ENCODE measurements at regions not wholly inside any gene's neighbourhood (a gene's known extent, or its start where the extent isn't known, plus 50 kb on each side); places are given as distances from the start of the nearest gene placed in this dataset.

GRCh38 chr2:44109166-44109565 is 59.5 kb upstream of the PPM1B start:
- no peak overlapping the region for H3K4me3 Mint-ChIP-seq

GRCh38 chr2:44110444-44110843 is 58.2 kb upstream of the PPM1B start:
- Mint-ChIP-seq H3K4me1 (no peaks in the 10 kb centered on the region), H3K27me3 (no peaks in the 10 kb centered on the region), H3K4me3 (no peak overlapping the region), H3K36me3 (ENCODE audit: insufficient read depth) (no peaks in the 10 kb centered on the region), H3K27ac (ENCODE audit: low read depth) (no peak overlapping the region), H3K9me3 (no peaks in the 10 kb centered on the region)
- DNase-seq (ENCODE audit: low spot score in 2 of 2) (no peak), ATAC-seq (replicated peaks; ENCODE audit: extremely low read depth, poor library complexity, severe bottlenecking) (no peak)

More at GRCh38 chr2:44109166-44109565, 59.5 kb upstream of the PPM1B start:
- Mint-ChIP-seq H3K36me3 (ENCODE audit: insufficient read depth) (no peaks in the 10 kb centered on the region), H3K27me3 (no peaks in the 10 kb centered on the region), H3K4me1 (no peaks in the 10 kb centered on the region), H3K9me3 (no peaks in the 10 kb centered on the region), H3K27ac (ENCODE audit: low read depth) (no peak overlapping the region)
- no peak for DNase-seq (ENCODE audit: low spot score in 2 of 2)
- no peak for ATAC-seq (replicated peaks; ENCODE audit: extremely low read depth, poor library complexity, severe bottlenecking)

- Mint-ChIP-seq H3K9me3 (no peaks in the 10 kb centered on the region), H3K4me3 (no peak overlapping the region), H3K4me1 (no peaks in the 10 kb centered on the region), H3K27me3 (no peaks in the 10 kb centered on the region), H3K36me3 (ENCODE audit: insufficient read depth) (no peaks in the 10 kb centered on the region), H3K27ac (ENCODE audit: low read depth) (no peak overlapping the region)
- no peak for DNase-seq (ENCODE audit: low spot score in 2 of 2)
- ATAC-seq (replicated peaks; ENCODE audit: extremely low read depth, poor library complexity, severe bottlenecking): no peak
These were observed 56.6 kb upstream of the PPM1B start for GRCh38 chr2:44112096-44112495.

- Mint-ChIP-seq H3K27me3 (no peaks in the 10 kb centered on the region), H3K4me1 (no peaks in the 10 kb centered on the region), H3K4me3 (no peak overlapping the region), H3K27ac (ENCODE audit: low read depth) (no peak overlapping the region), H3K36me3 (ENCODE audit: insufficient read depth) (no peaks in the 10 kb centered on the region), H3K9me3 (no peaks in the 10 kb centered on the region)
- DNase-seq (ENCODE audit: low spot score in 2 of 2) (no peak), ATAC-seq (replicated peaks; ENCODE audit: extremely low read depth, poor library complexity, severe bottlenecking) (no peak)
These were observed 52.4 kb upstream of the PPM1B start for GRCh38 chr2:44116319-44116718.

GRCh38 chr2:44118257-44118656 is 50.4 kb upstream of the PPM1B start:
- Mint-ChIP-seq H3K9me3 (no peaks in the 10 kb centered on the region), H3K27ac (ENCODE audit: low read depth) (no peak overlapping the region), H3K4me3 (no peak overlapping the region), H3K4me1 (no peaks in the 10 kb centered on the region), H3K36me3 (ENCODE audit: insufficient read depth) (no peaks in the 10 kb centered on the region), H3K27me3 (no peaks in the 10 kb centered on the region)
- ATAC-seq (replicated peaks; ENCODE audit: extremely low read depth, poor library complexity, severe bottlenecking) (no peak), DNase-seq (ENCODE audit: low spot score in 2 of 2) (no peak)
